ENCODE measurements at regions not wholly inside any gene's neighbourhood (a gene's known extent, or its start where the extent isn't known, plus 50 kb on each side); places are given as distances from the start of the nearest gene placed in this dataset.

DNA sequence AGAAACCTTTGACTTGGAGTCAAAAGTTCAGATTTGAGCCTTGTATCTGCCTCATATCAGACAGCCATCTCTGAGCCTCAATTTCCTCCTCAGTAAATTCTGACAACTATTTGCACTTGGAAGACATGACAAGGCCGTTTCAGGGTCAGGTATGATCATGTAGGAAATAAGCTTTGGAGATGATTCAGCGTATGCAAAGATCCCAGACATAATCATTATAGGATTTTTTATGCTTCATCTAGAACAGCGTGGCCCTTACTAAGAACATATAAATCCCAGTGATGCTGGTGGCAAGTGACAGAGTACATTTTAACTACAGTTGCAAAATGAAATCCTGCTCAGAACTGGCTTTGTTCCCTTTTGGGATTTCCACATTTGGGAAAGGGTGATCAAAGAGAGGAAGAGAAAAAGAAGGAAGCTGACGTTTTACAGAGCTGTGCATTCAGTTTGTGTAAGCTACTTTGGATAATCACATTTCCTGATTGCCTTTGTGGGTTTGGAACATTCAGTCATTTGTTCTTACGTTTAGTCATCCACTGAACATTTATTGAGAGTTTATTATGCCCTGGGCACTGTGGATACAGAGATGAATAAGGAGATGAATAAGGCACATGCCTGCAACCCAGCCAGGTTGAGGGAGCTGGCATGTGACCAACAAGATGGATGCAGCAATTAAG is 81.9 kb upstream of the HEPHL1 start:
- TF ChIP-seq, protein P1, sequence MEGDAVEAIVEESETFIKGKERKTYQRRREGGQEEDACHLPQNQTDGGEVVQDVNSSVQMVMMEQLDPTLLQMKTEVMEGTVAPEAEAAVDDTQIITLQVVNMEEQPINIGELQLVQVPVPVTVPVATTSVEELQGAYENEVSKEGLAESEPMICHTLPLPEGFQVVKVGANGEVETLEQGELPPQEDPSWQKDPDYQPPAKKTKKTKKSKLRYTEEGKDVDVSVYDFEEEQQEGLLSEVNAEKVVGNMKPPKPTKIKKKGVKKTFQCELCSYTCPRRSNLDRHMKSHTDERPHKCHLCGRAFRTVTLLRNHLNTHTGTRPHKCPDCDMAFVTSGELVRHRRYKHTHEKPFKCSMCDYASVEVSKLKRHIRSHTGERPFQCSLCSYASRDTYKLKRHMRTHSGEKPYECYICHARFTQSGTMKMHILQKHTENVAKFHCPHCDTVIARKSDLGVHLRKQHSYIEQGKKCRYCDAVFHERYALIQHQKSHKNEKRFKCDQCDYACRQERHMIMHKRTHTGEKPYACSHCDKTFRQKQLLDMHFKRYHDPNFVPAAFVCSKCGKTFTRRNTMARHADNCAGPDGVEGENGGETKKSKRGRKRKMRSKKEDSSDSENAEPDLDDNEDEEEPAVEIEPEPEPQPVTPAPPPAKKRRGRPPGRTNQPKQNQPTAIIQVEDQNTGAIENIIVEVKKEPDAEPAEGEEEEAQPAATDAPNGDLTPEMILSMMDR (IDR thresholded peaks at IDR 0.05; ENCODE audit: low read length): no peak
- TF ChIP-seq EZH2 (optimal IDR thresholded peaks at IDR 0.05; ENCODE audit: low read depth, low read length) (no peak), EZH2phosphoT487 (IDR thresholded peaks at IDR 0.05; ENCODE audit: low read length) (no peak)

Measured in MM.1S (cell line).